Esophagus squamous epithelium (tissue), 4 donors: ENCODE measurements at regions not wholly inside any gene's neighbourhood (a gene's known extent, or its start where the extent isn't known, plus 50 kb on each side); places are given as distances from the start of the nearest gene placed in this dataset.

Experiments used
- POLR2A ChIP-seq, 4 donors: fragments of 450-650 bp; IDR thresholded peaks; one replicate each; pipeline ENCODE4 v1.6.1; 2017; ENCODE audit warnings: antibody characterized with exemption in 4 of 4, mild to moderate bottlenecking in 4 of 4, moderate library complexity in 3 of 4
- TF ChIP-seq, protein P1 (sequence below), 6 experiments: fragments of 450-650 bp in 4 of 6; fragments of 200-600 bp in 2 of 6; sonication (generic) in 2 of 6; IDR thresholded peaks; one replicate each; pipeline ENCODE4 v1.5.1; 2016 to 2019; ENCODE audit warnings: antibody characterized with exemption in 6 of 6, mild to moderate bottlenecking in 4 of 6, moderate library complexity in 4 of 6

DNA sequence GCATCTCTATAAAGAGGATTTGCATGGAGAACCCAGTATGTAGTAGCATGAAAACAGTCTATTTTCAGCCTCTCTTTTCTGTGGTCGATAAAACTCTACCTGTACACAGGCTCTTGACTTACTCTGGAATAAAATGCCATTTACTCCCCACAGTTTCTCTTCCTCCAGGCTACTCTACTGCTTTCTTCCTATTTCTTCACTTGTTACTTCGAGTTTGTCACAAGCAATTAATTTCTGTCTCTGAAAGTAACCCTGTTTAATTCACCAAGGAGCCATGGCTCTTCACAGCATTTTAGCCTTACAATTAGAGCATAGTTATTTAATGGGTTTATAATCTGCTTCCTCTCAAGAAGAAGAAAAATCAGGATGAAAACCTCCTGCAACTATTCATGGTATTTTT lies 472.9 kb upstream of the PRKX start:
- TF ChIP-seq, protein P1, sequence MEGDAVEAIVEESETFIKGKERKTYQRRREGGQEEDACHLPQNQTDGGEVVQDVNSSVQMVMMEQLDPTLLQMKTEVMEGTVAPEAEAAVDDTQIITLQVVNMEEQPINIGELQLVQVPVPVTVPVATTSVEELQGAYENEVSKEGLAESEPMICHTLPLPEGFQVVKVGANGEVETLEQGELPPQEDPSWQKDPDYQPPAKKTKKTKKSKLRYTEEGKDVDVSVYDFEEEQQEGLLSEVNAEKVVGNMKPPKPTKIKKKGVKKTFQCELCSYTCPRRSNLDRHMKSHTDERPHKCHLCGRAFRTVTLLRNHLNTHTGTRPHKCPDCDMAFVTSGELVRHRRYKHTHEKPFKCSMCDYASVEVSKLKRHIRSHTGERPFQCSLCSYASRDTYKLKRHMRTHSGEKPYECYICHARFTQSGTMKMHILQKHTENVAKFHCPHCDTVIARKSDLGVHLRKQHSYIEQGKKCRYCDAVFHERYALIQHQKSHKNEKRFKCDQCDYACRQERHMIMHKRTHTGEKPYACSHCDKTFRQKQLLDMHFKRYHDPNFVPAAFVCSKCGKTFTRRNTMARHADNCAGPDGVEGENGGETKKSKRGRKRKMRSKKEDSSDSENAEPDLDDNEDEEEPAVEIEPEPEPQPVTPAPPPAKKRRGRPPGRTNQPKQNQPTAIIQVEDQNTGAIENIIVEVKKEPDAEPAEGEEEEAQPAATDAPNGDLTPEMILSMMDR (IDR thresholded peaks at IDR 0.05): no peak
- no peak for TF ChIP-seq POLR2A (IDR thresholded peaks at IDR 0.05)
